WI38 (cell line): ENCODE measurements at regions not wholly inside any gene's neighbourhood (a gene's known extent, or its start where the extent isn't known, plus 50 kb on each side); places are given as distances from the start of the nearest gene placed in this dataset.

Experiments
- H3K4me3 ChIP-seq: 2 replicates; pipeline ENCODE4 v1.5.1; 2011; ENCODE audit warnings: low read depth, mild to moderate bottlenecking, control low read depth, low read length
- CTCF ChIP-seq: IDR thresholded peaks from 2 replicates; pipeline ENCODE4 v1.5.1; 2012; ENCODE audit warnings: low read depth, mild to moderate bottlenecking, control low read depth, low read length

- no peak for TF ChIP-seq CTCF
- H3K4me3 ChIP-seq = no peak overlapping the region
Measured at GRCh38 chr3:109648027-109648426, 310.7 kb upstream of the DPPA4 start.

GRCh38 chr3:109656225-109656624 is 318.9 kb upstream of the DPPA4 start:
- H3K4me3 ChIP-seq = no peak overlapping the region
- no peak for TF ChIP-seq CTCF

DNA sequence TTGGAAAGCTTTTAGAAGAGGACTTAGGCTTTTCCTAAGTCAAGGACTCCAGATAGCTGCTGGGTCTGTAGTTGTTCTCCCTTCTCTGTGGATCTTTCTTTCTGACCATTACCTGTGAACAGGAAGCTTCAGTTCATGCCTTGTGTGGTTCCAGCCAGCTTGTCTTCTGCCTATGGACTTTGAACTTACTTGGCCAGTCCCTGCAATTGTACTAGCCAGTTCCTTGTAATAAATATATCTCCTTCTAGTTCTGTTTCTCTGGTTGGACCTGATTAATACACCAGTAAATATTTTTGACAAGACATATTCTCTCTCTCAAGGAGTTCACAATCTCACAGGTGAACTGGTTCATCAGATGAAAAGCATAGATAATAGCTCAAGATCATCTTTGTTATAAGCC is 341.3 kb upstream of the DPPA4 start:
- no peak for TF ChIP-seq CTCF

GRCh38 chr3:109679664-109680063 is 342.3 kb upstream of the DPPA4 start:
- TF ChIP-seq CTCF = no peak
- no peak overlapping the region for H3K4me3 ChIP-seq

More for the DNA sequence above, 341.3 kb upstream of the DPPA4 start:
- H3K4me3 ChIP-seq = no peak overlapping the region

DNA sequence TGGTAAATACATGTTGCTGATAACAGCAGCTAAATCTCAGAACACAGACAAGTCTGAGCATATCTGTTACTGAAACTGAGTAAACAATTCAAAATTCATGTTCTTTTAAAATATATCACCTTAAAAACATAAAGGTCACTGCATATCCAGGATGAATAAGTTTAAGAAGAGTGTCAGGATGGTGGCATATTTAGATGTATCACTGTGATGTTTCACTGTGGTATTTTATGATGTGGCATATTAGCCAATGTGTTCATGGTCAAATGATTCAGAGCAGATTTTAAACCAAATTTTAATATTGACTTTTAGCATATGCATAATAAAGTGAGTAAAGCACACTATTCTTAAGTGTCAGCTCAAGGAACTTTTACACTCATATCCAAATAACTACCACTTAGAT is 346.4 kb upstream of the DPPA4 start:
- H3K4me3 ChIP-seq = no peak overlapping the region
- no peak for TF ChIP-seq CTCF

DNA sequence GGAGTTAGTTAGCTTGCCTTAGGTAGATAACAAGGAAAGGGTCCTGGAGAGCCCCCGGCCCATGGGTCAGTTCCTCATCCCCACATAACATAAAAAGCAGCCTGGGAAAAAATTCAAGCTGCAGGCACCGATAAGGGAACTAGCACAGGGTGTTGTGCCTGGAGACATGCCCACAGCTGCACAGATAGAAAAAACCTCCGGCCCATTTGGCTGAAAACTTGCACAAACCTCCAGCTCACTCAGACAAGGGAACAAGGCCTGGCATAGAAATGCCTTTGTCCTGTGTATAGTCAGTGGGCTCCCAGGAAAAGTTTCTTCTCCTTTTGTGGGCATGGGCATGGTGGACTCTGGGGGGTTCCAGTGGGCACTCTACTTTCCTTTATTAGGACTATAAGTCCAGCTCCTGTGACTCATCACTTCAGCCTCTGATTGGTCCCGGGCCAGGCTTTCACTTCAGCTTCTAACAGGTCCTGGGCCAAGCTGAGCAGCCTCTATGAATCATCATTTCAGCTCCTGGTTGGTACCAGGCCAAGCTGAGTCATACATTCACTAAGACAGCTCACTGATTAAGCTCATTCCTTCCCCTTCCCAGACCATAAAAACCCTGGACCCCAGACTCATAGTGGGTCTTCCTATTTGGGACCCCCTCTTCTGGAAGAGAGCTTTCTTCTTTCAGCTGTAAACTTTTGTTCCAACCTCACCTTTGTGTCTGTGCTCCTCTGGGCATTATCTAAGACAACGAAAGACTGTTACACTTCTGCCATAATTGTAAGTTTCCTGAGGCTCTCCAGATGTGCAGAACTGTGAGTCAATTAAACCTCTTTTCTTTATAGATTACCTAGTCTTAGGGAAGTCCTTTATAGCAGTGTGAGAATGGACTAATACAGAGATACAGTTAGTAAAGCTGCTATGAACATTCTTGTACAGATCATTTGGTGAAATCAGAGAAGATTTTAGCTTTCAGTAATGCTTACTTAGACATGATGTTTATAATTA is 348.0 kb upstream of the DPPA4 start:
- TF ChIP-seq CTCF = no peak
- no peak overlapping the region for H3K4me3 ChIP-seq

- no peak for TF ChIP-seq CTCF
- no peak overlapping the region for H3K4me3 ChIP-seq
Measured at GRCh38 chr3:109687626-109688025, 350.3 kb upstream of the DPPA4 start.
